DMS 273 (cell line): ENCODE measurements at regions not wholly inside any gene's neighbourhood (a gene's known extent, or its start where the extent isn't known, plus 50 kb on each side); places are given as distances from the start of the nearest gene placed in this dataset.
A peak's percentile ranks its signal among the peaks of the same experiment; 100 is the strongest.

Experiments used
- DNase-seq: peaks from one replicate; lab custom pipeline; 2025; ENCODE audit not compliant: unreplicated experiment; lab: John Stamatoyannopoulos, UW

GRCh38 chr2:42906557-42907411 lies 114.4 kb upstream of the HAAO start:
- DNase-seq = peak; percentile 83

- DNase-seq = peak; percentile 54
Measured at GRCh38 chr2:42906111-42906556, 113.8 kb upstream of the HAAO start.

GRCh38 chr2:42905341-42906110 lies 113.1 kb upstream of the HAAO start:
- DNase-seq = peak; percentile 89

- DNase-seq = no peak
Measured at GRCh38 chr2:42904576-42904876, 112.1 kb upstream of the HAAO start.

GRCh38 chr2:42903821-42904575 lies 111.6 kb upstream of the HAAO start:
- peak; percentile 18 for DNase-seq

GRCh38 chr2:42902939-42903709 lies 110.7 kb upstream of the HAAO start:
- no peak for DNase-seq

GRCh38 chr2:42901076-42901640 lies 108.8 kb upstream of the HAAO start:
- DNase-seq = no peak

- DNase-seq = no peak
Measured at GRCh38 chr2:42900289-42900891, 108.0 kb upstream of the HAAO start.

GRCh38 chr2:42897358-42897757 lies 105.0 kb upstream of the HAAO start:
- no peak for DNase-seq

- DNase-seq = no peak
Measured at GRCh38 chr2:42895791-42896135, 103.4 kb upstream of the HAAO start.

GRCh38 chr2:42895134-42895790 lies 102.9 kb upstream of the HAAO start:
- DNase-seq = no peak

- no peak for DNase-seq
Measured at GRCh38 chr2:42893047-42893758, 100.8 kb upstream of the HAAO start.

GRCh38 chr2:42890791-42891355 lies 98.5 kb upstream of the HAAO start:
- DNase-seq = peak; percentile 91

GRCh38 chr2:42888321-42889245 lies 96.2 kb upstream of the HAAO start:
- no peak for DNase-seq

- DNase-seq = no peak
Measured at GRCh38 chr2:42886921-42887320, 94.5 kb upstream of the HAAO start.

- no peak for DNase-seq
Measured at GRCh38 chr2:42882756-42883155, 90.4 kb upstream of the HAAO start.

GRCh38 chr2:42881732-42882131 lies 89.3 kb upstream of the HAAO start:
- DNase-seq = no peak
